ENCODE measurements at regions not wholly inside any gene's neighbourhood (a gene's known extent, or its start where the extent isn't known, plus 50 kb on each side); places are given as distances from the start of the nearest gene placed in this dataset.

- H3K9me3 ChIP-seq, result no peaks in the 10 kb centered on the region
- 36 to 43% methylated on average over 1 of the region's 1 CpG for WGBS, 2 donors
- no peak for TF ChIP-seq CTCF (IDR thresholded peaks at IDR 0.05)
- H3K27ac ChIP-seq, result no peak overlapping the region
- intact Hi-C loops (cut with DNase I), result no loop called here
- ATAC-seq (no peak), DNase-seq (no peak)
- no peaks in the 10 kb centered on the region for H3K27me3 ChIP-seq
- H3K4me1 ChIP-seq, result no peaks in the 10 kb centered on the region
- H3K4me3 ChIP-seq, result no peak overlapping the region
- H3K36me3 ChIP-seq, result no peaks in the 10 kb centered on the region
Observed at GRCh38 chr14:46322076-46322475, 329.5 kb downstream of the RPL10L start.

GRCh38 chr14:46306267-46306666, 345.3 kb downstream of the RPL10L start:
- no peaks in the 10 kb centered on the region for H3K4me1 ChIP-seq
- H3K9me3 ChIP-seq, result peaks cover 0 to 7% (median 0%) of the 10 kb centered on the region in 11 donors
- H3K4me3 ChIP-seq, result no peak overlapping the region
- H3K27ac ChIP-seq, result no peak overlapping the region
- no peak for DNase-seq
- intact Hi-C loops (cut with DNase I), result no loop called here
- no peaks in the 10 kb centered on the region for H3K27me3 ChIP-seq
- 46 to 66% methylated on average over 2 of the region's 2 CpGs for WGBS, 2 donors
- ATAC-seq, result no peak
- TF ChIP-seq CTCF (IDR thresholded peaks at IDR 0.05), result no peak
- no peaks in the 10 kb centered on the region for H3K36me3 ChIP-seq

GRCh38 chr14:46300765-46301164, 350.8 kb downstream of the RPL10L start:
- no peaks in the 10 kb centered on the region for H3K4me1 ChIP-seq
- no peak for ATAC-seq
- no peak for DNase-seq
- no peaks in the 10 kb centered on the region for H3K36me3 ChIP-seq
- intact Hi-C loops (cut with DNase I), result no loop called here
- peaks cover 0 to 42% (median 8%) of the 10 kb centered on the region in 11 donors for H3K9me3 ChIP-seq
- no peak overlapping the region for H3K27ac ChIP-seq
- H3K4me3 ChIP-seq, result no peak overlapping the region
- 87 to 91% methylated on average over 2 of the region's 2 CpGs for WGBS, 2 donors
- no peak for TF ChIP-seq CTCF (IDR thresholded peaks at IDR 0.05)
- H3K27me3 ChIP-seq, result no peaks in the 10 kb centered on the region

- intact Hi-C loops (cut with DNase I), result no loop called here
- ATAC-seq, result no peak
- Histone ChIP-seq H3K27me3 (no peaks in the 10 kb centered on the region), H3K9me3 (peaks cover 0 to 54% (median 0%) of the 10 kb centered on the region in 11 donors), H3K36me3 (no peaks in the 10 kb centered on the region), H3K4me1 (no peaks in the 10 kb centered on the region), H3K4me3 (no peak overlapping the region), H3K27ac (no peak overlapping the region)
- no peak for TF ChIP-seq CTCF (IDR thresholded peaks at IDR 0.05)
- no peak for DNase-seq
Observed at GRCh38 chr14:46290706-46291105, 360.9 kb downstream of the RPL10L start.

GRCh38 chr14:46279776-46280175, 371.8 kb downstream of the RPL10L start:
- H3K27me3 ChIP-seq, result no peaks in the 10 kb centered on the region
- H3K36me3 ChIP-seq, result no peaks in the 10 kb centered on the region
- intact Hi-C loops (cut with DNase I), result no loop called here
- no peak overlapping the region for H3K27ac ChIP-seq
- H3K4me1 ChIP-seq, result no peaks in the 10 kb centered on the region
- DNase-seq, result no peak
- no peak for ATAC-seq
- 75 to 77% methylated on average over 1 of the region's 1 CpG for WGBS, 2 donors
- TF ChIP-seq CTCF (IDR thresholded peaks at IDR 0.05), result no peak
- H3K9me3 ChIP-seq, result peaks cover 0 to 9% (median 0%) of the 10 kb centered on the region in 11 donors
- H3K4me3 ChIP-seq, result no peak overlapping the region
